GM19025 (cell line): ENCODE measurements at regions not wholly inside any gene's neighbourhood (a gene's known extent, or its start where the extent isn't known, plus 50 kb on each side); places are given as distances from the start of the nearest gene placed in this dataset.

Source experiments
- ATAC-seq: cut with Tn5 transposase; IDR thresholded peaks from one replicate; pipeline ENCODE4 v1.9.1; 2021; ENCODE audit warnings: mild to moderate bottlenecking, low read depth, moderate library complexity; ENCODE audit not compliant: unreplicated experiment

DNA sequence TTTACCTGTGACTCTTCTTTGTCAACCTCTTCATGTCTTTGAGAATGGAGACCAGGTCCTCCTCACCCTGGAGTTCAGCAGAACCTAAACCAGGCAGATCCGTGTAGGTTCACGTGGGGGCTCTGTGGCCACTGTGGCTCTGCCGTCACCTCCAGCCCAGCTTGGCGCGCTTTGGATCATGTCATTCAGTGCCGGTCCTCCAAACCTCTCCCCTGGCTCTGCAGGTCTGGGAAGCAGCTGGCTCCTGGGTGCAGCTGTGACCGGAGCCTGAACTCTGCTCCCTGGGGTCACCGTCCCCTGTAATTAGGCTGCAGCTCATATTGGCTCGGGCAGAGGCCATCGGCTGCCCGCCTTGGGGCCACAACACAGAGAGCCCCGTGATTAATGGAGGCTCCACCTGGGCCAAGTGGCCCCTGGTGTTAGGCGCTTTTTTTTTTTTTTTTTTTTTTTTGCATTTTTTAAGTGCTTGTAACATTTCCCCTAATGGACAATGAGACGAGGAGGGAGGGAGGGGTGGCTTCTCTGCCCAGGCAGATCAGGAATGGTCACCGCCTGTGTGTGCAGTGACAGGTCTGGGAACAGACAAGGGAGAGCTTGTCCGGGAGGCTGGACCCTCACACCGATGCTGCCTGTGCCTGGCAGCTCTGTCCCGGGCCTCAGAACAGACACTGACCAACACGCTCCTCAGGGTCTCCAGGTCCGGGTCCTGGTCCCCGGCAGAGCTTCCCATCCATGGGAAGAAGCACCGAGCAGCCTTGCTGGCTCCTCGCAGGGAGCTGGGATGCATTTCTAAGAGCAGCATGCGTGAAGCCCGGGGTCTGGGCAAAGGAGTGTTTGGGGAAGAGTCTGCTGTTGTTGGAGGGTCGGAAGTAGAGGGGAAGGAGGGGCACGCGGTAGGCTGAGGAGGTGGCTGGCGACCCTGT is 247.9 kb downstream of the SEC14L1 start:
- ATAC-seq, result no peak

DNA sequence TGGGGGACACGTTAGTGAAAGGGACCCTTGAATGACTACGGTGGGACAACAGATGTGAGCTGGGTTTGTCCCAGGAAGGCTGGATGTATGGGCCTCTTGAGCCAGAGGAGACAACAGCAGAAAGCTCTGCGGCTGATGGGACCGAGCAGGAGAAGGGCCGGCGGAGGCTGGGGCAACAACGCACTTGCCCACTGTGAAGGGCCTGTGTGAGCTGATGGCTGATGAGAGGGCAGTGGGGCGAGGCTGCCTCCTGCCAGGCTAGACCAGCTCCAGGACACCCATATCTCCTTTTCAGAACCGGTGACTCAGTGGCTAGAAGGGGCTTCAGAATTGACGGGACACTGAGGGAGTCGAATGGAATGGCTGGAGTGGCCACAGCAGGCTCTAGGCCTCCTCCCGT is 250.1 kb downstream of the SEC14L1 start:
- no peak for ATAC-seq

DNA sequence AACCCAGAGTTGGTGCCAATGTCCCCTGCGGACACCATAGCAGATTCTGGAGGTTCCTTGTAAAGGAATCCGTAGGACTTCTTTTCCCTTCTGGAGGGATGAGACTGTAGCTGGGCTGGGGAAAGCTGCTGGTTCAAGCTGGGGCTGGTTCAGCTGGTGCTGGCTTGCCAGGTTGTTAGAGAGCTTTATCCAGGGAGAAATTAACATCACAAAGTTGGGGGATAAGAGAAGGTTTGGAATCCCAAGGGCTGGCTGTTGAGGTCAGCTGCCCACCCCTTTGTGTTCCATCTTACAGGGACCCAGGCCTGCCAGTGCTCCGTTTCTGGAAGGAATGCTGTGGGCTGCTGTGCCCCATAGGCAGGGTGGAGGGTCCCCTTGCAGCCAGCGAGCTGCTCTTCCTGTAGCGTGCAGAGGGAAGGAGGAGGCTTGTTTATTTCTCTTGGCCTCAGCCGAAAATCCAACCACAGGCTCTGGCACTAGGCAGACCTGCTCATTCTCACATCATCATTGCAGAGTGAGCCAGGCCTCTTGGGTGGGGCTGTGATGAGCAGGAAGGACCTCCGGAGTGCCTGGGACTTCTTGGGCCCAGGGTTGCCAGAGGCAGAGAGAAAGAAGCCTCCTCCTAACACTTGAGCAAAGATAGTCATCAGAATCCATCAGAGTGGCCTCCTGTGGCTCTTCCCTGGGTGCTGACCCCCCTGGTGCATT is 251.1 kb downstream of the SEC14L1 start:
- no peak for ATAC-seq

DNA sequence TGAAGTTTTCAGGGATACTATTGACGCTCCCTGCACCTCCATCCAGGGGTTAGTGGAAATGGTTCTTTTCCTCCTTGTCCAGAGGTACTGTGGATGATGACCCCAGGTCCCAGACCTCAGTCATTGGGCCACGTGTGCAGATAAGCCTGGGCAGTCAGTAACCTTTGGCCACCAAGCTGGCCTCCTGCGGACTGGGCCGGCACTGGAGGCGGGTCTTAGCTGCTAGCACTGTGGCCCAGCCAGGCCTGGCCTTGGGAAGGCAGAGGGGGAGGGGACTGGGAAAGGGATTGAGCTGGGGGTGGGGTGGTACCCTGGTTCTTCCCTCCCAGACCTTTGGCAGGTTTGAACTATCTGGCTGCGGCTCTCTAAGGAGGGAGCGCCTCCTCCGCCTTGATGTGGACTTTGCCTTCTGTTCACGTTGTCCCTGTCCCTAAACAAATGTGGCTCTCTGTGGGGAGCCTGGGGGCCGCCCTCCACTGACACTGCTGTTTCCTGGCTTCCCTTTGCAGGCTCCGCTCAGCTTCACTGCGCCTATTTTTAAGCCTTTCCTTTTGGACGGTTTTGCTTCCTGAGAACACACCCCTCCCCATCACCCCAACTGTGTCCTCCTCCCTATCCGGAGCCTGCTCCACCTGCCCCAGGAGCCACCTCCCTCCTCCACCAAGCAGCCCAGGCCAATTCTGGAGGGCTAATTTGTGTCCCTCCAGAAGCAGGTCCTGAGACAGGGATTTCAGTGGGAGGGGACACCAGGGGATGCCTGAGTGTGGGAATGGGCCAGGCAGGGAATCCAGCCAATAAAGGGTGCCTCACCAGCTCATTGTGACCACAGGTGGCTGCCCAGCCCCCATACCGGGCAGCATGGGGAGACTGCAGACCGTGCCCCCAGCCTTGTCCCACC is 251.9 kb downstream of the SEC14L1 start:
- no peak for ATAC-seq

DNA sequence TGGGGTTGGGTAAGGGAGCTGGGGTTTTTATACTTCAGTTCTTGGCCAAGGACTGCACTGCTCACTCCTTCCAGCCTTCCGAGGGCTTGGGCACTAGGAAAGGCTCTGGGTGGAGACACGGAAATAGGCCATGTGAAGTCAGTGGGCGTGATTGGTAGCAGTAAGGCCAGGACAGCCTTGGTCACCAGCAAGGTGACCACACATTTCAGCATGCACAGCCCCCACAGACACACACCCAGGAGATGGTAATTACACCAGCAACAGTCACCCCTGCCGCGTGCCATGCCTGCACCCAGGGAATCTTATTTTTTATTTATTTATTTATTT is 252.5 kb downstream of the SEC14L1 start:
- no peak for ATAC-seq

DNA sequence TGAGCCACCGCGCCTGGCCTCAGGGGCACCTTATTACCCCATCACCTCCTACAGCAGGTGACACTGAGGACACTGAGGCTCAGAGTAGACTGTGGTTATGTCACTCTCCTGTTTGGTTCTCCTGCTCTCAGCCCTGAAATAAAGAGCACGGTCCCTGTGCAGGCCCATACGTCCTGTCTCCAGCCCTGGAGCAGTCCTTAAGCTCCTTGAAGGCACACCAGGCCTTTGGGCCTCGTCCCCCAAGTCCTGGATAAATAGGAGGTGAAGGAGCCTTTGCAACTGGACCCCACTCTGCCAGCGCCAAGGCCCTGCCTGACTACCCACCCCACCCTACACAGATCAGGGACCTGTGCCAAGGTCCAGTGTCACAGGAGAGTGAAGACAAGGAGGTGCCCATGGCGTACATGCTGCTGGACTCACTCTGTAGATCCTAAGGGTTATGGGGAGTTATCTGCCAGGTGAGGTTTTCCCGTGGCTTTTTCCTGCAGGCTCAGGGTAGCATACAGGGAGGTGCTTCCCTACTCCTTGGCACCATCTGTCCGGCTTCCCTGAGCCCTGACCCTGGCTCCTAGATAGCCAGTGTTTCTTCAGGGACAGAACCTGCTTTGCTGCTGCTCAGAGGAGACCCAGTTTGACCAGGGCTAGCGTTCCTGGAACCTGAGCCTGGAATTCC is 253.2 kb downstream of the SEC14L1 start:
- no peak for ATAC-seq

DNA sequence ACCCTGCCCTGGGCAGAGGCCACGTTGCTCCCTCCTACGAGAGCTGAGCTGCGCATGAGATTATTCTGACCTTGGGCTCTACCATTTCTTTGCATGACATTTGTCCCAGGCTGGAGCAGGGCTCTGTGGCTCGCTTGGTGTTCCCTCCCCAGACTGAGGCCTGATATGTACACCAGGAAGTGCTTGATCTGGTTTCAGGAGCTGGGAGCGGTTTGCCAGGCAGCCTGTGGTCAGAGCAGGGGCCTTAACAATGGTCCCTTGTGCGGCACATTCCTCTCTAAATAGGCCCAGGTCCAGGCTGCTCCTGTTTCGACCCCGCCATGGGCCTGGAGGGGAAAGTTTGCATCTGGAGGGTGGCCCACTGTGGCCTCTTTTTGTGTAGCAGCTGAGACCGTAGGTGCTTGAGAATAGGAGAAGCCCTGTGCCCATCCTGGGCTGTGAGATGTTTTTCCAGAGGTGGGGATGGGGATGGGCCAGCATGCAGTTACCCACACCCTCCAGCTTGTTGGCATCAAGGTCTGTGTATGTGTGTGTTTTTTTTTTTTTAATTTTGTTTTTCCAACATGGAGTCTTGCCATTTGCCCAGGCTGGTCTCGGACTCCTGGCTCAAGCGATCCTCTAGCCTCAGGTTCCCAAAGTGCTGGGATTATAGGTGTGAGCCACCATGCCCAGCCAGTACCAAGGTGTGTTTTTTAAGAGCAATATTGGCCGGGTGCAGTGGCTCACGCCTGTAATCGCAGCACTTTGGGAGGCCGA is 253.9 kb downstream of the SEC14L1 start:
- no peak for ATAC-seq

DNA sequence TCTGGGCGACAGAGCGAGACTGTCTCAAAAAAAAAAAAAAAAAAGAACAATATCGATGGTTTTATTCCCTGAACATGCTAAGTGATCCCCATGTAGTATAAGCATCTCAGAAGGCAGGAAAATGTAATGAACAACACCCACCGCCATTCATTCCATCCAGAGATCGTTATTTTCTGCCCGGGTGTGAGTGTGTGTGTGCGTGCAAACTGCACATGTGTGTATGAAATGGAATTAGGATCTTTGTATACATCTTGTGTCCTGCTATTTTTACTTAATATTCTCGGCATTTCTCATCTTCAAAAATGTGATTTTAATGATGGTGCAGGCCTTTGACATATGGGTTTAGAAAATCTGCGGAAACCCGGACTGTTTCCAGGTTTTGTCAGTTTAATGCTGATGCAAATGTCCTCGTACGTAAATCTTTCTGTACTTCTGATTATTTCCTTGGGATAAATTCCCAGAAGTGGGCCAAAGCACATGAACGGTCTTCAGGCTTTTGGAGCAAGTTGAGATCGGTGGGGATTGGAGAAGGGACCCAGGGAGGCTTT is 254.8 kb downstream of the SEC14L1 start:
- no peak for ATAC-seq

DNA sequence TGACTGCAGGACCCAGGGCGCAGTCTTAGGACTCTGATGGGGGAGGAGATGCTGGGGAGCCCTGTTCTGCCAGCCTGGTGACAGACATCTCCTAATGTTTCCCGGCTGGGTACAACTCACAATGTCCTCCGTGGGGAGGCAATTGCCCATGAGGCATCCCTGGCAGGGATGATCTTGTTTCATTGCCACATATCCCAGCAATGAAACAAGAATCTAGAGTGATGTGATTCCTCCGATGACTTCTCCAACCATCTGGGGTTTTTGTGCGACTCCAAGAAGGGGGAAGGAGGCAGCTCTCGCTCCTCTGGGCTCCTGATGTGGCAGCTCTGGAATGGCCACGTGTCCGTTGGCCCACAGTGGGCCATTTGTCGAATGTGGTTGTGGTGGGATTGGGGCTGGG is 255.8 kb downstream of the SEC14L1 start:
- ATAC-seq, result no peak

DNA sequence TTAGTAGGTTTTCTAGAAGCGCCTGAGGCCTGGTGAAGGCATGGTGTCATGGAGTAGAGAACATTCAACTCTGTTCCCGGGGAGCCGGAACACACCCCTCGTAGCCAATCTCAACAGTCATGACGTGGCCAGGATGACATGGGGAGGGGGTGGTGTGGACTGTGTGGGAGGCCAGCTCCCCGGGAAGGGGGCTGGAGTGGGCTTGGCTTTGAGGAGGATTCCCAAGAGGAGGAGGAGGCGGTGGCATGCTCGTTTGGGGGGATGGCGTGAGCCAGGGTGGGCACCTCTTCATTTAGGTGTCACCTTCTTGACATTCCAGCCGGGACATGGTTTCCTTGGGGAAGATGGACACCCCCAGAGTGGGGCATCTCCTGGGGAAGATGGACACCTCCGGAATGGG is 257.5 kb downstream of the SEC14L1 start:
- no peak for ATAC-seq

DNA sequence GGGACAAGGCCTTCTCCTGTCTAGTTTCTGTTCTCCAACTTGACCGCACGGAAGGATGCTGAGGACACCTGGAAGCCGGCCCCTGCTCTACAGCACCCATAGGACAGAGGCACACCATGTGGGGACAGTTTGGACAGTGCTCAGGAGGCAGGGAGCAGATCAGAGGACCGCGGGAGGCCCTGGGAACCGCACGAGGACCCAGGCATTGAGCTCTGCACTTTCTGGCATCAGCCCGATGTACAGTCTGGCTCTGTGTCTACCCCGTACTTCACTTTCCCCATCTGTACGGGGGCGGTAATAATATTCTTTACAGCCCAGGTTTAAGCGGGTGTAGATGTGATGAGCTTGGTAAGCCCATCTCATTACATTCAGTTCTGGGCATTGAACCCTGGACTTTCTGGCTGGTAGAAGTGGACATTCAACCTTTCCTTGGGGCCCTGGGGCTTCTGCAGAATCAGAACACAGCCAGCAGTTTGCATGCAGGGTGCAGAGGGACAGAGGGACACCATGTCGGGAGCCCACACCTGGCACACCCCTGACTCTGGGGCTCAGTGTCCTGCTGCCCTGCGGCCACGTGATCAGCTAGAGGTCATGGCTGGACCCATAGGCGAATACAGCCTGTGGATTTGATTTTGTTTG is 258.7 kb downstream of the SEC14L1 start:
- no peak for ATAC-seq

DNA sequence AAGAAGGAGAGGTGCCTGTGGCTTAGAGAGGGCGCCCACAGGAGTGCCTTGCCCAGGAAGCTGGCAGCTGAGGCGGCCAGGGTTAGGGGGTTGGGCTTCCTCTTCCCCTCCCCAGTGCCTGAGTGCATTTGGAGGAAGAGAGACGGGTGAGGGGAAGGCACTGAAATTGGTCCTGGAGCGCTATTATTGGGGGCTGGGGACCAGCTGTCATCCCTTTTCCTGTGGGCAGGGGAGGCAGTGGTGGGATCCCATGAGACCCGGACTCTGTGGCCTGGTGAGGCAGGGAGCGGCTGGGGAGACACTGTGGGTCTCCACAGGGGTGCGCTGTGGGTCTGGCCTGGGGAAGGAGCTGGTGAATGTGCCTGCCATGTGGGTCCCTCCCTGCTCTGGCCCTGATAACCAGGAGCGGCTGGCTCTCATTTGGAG is 259.7 kb downstream of the SEC14L1 start:
- ATAC-seq, result no peak

DNA sequence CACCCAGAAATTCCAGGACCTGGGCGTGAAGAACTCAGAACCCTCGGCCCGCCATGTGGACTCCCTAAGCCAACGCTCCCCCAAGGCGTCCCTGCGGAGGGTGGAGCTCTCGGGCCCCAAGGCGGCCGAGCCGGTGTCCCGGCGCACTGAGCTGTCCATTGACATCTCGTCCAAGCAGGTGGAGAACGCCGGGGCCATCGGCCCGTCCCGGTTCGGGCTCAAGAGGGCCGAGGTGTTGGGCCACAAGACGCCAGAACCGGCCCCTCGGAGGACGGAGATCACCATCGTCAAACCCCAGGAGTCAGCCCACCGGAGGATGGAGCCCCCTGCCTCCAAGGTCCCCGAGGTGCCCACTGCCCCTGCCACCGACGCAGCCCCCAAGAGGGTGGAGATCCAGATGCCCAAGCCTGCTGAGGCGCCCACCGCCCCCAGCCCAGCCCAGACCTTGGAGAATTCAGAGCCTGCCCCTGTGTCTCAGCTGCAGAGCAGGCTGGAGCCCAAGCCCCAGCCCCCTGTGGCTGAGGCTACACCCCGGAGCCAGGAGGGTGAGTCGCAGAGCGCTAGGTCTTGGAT is 261.5 kb downstream of the SEC14L1 start:
- ATAC-seq, result no peak

DNA sequence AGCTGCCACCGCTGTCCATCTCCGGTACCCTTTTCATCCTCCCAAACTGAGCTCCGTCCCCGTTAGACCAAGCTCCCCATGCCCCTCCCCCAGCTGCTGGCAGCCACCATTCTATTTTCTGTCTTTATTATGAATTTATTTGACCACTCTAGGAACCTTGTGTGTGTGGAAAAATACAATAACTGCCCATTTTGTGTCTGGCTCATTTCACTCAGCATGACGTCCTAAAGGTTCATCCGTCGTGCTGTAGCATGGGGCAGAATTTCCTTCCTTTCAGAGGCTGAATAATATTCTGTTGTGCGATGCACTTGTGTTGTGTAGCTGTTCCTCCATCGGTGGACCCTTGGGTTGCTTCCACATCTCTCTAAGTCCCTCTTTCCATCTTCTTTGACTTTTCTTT is 263.1 kb downstream of the SEC14L1 start:
- no peak for ATAC-seq

DNA sequence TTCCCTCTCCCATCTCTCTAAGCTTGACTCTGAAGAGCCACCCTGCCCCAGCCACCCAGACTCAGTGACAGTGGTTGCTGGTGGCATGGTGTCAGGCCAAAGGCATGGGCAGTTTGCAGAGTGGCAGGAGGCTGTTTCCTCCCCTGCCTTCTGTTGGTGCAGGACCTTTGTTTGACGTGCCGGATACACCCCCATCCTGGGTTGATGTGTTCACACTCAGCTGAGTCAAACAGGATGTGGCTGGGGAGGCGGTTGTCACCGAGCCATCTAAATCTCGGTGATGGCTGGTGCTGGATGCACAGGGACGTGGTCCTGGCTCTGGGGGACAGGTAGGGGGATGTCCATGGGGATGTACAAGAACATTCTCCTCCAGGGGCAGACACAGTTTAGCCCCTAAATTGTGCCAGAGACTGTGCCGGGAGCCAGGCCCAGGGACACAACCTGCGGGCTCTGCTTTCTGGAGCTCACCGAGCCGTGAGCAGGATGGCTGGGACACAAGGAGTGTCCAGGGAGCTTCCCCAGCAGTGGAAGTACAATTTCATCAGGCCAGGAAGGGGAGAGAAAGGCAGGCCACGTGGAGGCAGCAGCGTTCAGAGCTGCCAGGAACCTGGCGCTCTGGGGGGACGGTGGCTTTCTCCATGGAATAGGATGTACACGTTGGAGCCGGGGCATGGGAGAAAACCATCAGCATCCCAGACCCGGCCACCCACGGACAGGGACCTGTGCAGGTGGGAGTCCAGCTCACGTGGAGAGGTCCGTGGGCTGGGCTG is 264.2 kb downstream of the SEC14L1 start:
- peak; percentile 68 for ATAC-seq

DNA sequence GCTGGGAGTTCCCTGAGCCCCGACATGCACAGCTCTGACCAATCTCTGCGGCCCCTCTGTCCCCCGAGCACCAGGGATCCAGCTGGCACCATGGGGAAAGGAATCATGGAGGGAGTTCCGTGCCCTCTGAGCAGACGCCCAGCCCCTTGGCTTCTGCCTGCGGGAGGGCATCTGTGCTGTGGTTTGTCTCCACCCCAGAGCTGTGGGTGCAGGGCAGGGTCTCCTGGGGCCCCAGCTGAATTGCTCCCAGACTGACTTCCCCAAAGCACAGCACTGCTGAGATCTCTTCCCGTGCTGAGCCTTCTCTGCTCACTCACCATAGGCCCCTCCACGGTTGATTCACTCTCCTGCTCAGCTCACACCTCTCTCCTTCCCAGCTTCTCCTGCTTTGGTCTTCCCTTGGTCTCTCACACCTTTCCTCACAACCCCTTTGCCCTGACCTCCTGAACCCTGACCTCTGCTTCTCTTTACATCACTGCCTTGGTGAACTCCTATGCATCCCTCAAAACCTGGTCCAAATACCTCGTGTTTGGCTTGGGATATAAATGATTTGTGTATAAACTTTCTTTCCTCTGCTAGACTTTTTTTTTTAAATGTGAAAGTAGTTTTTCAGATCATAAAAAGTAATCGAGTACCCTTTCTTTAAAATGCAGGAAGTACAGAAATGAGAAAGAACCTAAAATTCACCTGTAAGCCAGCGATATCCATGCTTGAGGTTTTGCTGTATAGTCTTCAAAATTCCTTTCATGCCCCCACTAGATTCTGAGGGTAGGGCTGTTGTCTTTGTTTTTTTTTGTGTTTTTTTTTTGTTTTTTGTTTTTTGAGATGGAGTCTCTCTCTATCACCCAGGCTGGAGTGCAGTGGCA is 265.3 kb downstream of the SEC14L1 start:
- ATAC-seq, result no peak
